Upper lobe of left lung (tissue), 4 donors: ENCODE measurements at regions not wholly inside any gene's neighbourhood (a gene's known extent, or its start where the extent isn't known, plus 50 kb on each side); places are given as distances from the start of the nearest gene placed in this dataset.

Experiments used
- CTCF ChIP-seq, 6 experiments: fragments of 450-650 bp in 4 of 6; fragments of 200-600 bp in 2 of 6; sonication (generic) in 2 of 6; IDR thresholded peaks; one replicate each; pipeline ENCODE4 v1.5.1; 2016 to 2019; ENCODE audit warnings: antibody characterized with exemption in 6 of 6
- POLR2A ChIP-seq, 4 donors: fragments of 450-650 bp; IDR thresholded peaks; one replicate each; pipeline ENCODE4 v1.5.1; 2016 to 2017; ENCODE audit warnings: antibody characterized with exemption in 4 of 4, mild to moderate bottlenecking in 2 of 4
- POLR2AphosphoS5 ChIP-seq, 2 donors: sonication (generic); formaldehyde crosslinking; IDR thresholded peaks; one replicate each; pipeline ENCODE4 v1.5.1; 2017; ENCODE audit warnings: antibody characterized with exemption in 2 of 2

GRCh38 chr12:125314051-125314755 is 249.0 kb downstream of the AACS start:
- TF ChIP-seq CTCF (IDR thresholded peaks at IDR 0.05) (no peak), POLR2A (IDR thresholded peaks at IDR 0.05) (no peak), POLR2AphosphoS5 (IDR thresholded peaks at IDR 0.05) (no peak)
